Psoas muscle (tissue), 7 donors: ENCODE measurements at regions not wholly inside any gene's neighbourhood (a gene's known extent, or its start where the extent isn't known, plus 50 kb on each side); places are given as distances from the start of the nearest gene placed in this dataset.

Experiments
- ATAC-seq, 4 donors: fragments of 200-7000 bp; cut with Tn5 transposase; one replicate each; pipeline ENCODE4 v1.9.1; 2020; ENCODE audit warnings: moderate library complexity in 3 of 4, mild to moderate bottlenecking in 2 of 4
- DNase-seq, 2 donors: peaks; one replicate each; pipeline ENCODE4 v3.0.0-alpha.2; 2020
- H3K27ac ChIP-seq: fragments of 200-600 bp; one replicate; pipeline ENCODE4 v1.8.0; 2022
- H3K27me3 ChIP-seq, 3 donors: fragments of 200-600 bp in 1 of 3; one replicate each; pipeline versions ENCODE4 v1.6.1 to v1.8.0; 2013 to 2022; ENCODE audit warnings: low read length in 2 of 3, mild to moderate bottlenecking in 2 of 3, moderate library complexity in 1 of 3; ENCODE audit not compliant: insufficient read depth in 3 of 3
- H3K36me3 ChIP-seq, 2 donors: fragments of 200-600 bp in 1 of 2; one replicate each; pipeline versions ENCODE4 v1.6.1 to v1.8.0; 2013 to 2022; ENCODE audit warnings: low read depth in 1 of 2, mild to moderate bottlenecking in 1 of 2, moderate library complexity in 1 of 2; ENCODE audit not compliant: insufficient read depth in 1 of 2
- H3K4me1 ChIP-seq: fragments of 200-600 bp; one replicate; pipeline ENCODE4 v1.8.0; 2022
- H3K4me3 ChIP-seq: fragments of 200-600 bp; one replicate; pipeline ENCODE4 v1.8.0; 2022; ENCODE audit warnings: mild to moderate bottlenecking
- H3K9me3 ChIP-seq: fragments of 200-600 bp; one replicate; pipeline ENCODE4 v1.8.0; 2022
- CTCF ChIP-seq: fragments of 200-600 bp; IDR thresholded peaks from one replicate; pipeline ENCODE4 v1.8.0; 2022; ENCODE audit warnings: antibody characterized with exemption
- WGBS, 3 donors: extraction: QIAGEN DNeasy Blood & Tissue Kit; methylation state at CpG; one replicate each; pipeline versions ENCODE4 v1.1.6 to v1.1.7; 2013; 5-methylcytosine and 5-hydroxymethylcytosine counted together
- intact Hi-C, 2 donors: fragments of 100-400 bp; cut with DNase I; formaldehyde crosslinking; loops; one replicate each; pipeline versions ENCODE4 v1.11.0 to v1.14.2; 2022
- donor health status: healthy with polysubstance abuse.
- donor health status: DM: no; HTN: no; CAD: no; lungs with moderate emphysema.
- donor health status: Bipolar disorder and iron deficiency.
- donor health status: healthy.
- donor health status: DM: yes; HTN: yes; CAD: no.
- donor health status: DM: no; HTN: no; CAD: no.
- donor health status: DM: yes; HTN: yes; CAD: no.

- intact Hi-C loops: no loop called here
- ATAC-seq: no peak
- Histone ChIP-seq H3K27ac (no peak overlapping the region), H3K4me3 (no peak overlapping the region), H3K36me3 (no peaks in the 10 kb centered on the region), H3K9me3 (no peaks in the 10 kb centered on the region), H3K27me3 (no peaks in the 10 kb centered on the region), H3K4me1 (no peaks in the 10 kb centered on the region)
- DNase-seq: no peak
- 84 to 91% (median 87%) methylated on average over 7 of the region's 7 CpGs for WGBS, 3 donors
- TF ChIP-seq CTCF: no peak
These were observed 173.9 kb downstream of the EPM2A start for GRCh38 chr6:145561095-145562072.

GRCh38 chr6:145562771-145563615 is 172.3 kb downstream of the EPM2A start:
- no peak overlapping the region for H3K27ac ChIP-seq
- H3K9me3 ChIP-seq: no peaks in the 10 kb centered on the region
- no peak for TF ChIP-seq CTCF
- no peak for DNase-seq
- 78 to 83% (median 80%) methylated on average over 10 of the region's 10 CpGs for WGBS, 3 donors
- H3K36me3 ChIP-seq: no peaks in the 10 kb centered on the region
- H3K4me3 ChIP-seq: no peak overlapping the region
- H3K4me1 ChIP-seq: no peaks in the 10 kb centered on the region
- H3K27me3 ChIP-seq: no peaks in the 10 kb centered on the region
- no peak for ATAC-seq
- intact Hi-C loops: no loop called here

- no peak for TF ChIP-seq CTCF
- no peaks in the 10 kb centered on the region for H3K9me3 ChIP-seq
These were observed 170.8 kb downstream of the EPM2A start for GRCh38 chr6:145564553-145564952.

GRCh38 chr6:145567684-145568252 is 167.6 kb downstream of the EPM2A start:
- H3K27ac ChIP-seq: no peak overlapping the region
- DNase-seq (no peak), ATAC-seq (no peak)
- intact Hi-C loops: no loop called here
- no peak overlapping the region for H3K4me3 ChIP-seq
- peaks cover 5% of the 10 kb centered on the region for H3K4me1 ChIP-seq
- no peaks in the 10 kb centered on the region for H3K27me3 ChIP-seq
- no peaks in the 10 kb centered on the region for H3K9me3 ChIP-seq
- 77 to 90% (median 82%) methylated on average over 1 of the region's 1 CpG for WGBS, 3 donors
- TF ChIP-seq CTCF: no peak
- no peaks in the 10 kb centered on the region for H3K36me3 ChIP-seq

More at GRCh38 chr6:145564553-145564952, 170.8 kb downstream of the EPM2A start:
- ATAC-seq (no peak), DNase-seq (no peak)
- H3K27me3 ChIP-seq: no peaks in the 10 kb centered on the region
- H3K4me3 ChIP-seq: no peak overlapping the region
- H3K4me1 ChIP-seq: peaks cover 5% of the 10 kb centered on the region
- intact Hi-C loops: no loop called here
- H3K27ac ChIP-seq: no peak overlapping the region
- no peaks in the 10 kb centered on the region for H3K36me3 ChIP-seq
